ENCODE measurements at regions not wholly inside any gene's neighbourhood (a gene's known extent, or its start where the extent isn't known, plus 50 kb on each side); places are given as distances from the start of the nearest gene placed in this dataset.
"Not testable (repeated sequence)": the region's sequence is repeated elsewhere in the genome, so short reads cannot be mapped to it uniquely, and the experiment has no call there.

DNA sequence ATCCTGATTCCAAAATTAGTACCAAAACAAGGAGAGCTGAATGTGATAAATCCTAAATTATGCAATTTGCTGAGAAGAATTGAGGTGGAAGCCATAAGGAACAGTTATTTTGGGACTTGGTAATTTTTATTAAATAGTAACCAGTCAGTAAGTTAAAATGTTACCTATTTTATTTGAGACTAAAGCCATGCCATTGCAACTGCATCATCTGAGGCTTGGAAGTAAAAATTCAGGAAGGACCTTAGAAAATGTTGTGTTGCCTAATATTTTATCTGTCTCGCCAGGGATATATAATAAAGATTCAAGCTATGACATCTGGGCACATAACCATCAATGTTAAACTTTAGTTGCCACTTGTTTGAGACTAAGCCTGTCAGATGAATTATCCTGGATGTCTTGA is 341.3 kb upstream of the MAGEB16 start:
- WGBS, 2 donors = 80 to 100% methylated on average over 1 of the region's 1 CpG
- H3K27ac ChIP-seq = no peak overlapping the region
- DNase-seq = no peak
- intact Hi-C loops (cut with DNase I) = no loop called here
- H3K4me1 ChIP-seq = no peaks in the 10 kb centered on the region
- H3K9me3 ChIP-seq = no peaks in the 10 kb centered on the region
- no peaks in the 10 kb centered on the region for H3K36me3 ChIP-seq
- no peaks in the 10 kb centered on the region for H3K27me3 ChIP-seq
- H3K4me3 ChIP-seq = no peak overlapping the region
- TF ChIP-seq POLR2A (IDR thresholded peaks at IDR 0.05) = no peak
- TF ChIP-seq, protein P1, sequence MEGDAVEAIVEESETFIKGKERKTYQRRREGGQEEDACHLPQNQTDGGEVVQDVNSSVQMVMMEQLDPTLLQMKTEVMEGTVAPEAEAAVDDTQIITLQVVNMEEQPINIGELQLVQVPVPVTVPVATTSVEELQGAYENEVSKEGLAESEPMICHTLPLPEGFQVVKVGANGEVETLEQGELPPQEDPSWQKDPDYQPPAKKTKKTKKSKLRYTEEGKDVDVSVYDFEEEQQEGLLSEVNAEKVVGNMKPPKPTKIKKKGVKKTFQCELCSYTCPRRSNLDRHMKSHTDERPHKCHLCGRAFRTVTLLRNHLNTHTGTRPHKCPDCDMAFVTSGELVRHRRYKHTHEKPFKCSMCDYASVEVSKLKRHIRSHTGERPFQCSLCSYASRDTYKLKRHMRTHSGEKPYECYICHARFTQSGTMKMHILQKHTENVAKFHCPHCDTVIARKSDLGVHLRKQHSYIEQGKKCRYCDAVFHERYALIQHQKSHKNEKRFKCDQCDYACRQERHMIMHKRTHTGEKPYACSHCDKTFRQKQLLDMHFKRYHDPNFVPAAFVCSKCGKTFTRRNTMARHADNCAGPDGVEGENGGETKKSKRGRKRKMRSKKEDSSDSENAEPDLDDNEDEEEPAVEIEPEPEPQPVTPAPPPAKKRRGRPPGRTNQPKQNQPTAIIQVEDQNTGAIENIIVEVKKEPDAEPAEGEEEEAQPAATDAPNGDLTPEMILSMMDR (IDR thresholded peaks at IDR 0.05) = no peak

DNA sequence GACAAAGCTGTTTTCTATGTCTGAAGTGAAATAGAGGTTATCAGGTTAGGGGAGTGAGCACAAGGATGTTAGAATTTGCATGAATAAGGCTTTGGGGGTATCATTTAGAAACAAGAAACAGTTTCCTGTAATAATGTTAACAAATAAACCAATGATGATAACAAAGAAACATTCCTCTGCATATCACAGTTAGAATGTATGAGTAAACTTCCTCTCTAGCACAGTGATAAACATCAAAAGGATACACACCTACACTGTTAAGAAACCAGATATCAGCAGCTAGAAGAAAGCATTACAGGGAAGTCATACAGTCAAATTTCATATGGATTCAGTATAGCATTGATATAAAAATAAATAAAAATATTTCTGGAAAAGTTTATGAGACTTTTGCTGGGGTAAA is 340.0 kb upstream of the MAGEB16 start:
- TF ChIP-seq, protein P1 (IDR thresholded peaks at IDR 0.05) = no peak
- TF ChIP-seq POLR2A (IDR thresholded peaks at IDR 0.05) = no peak
- Histone ChIP-seq H3K27ac (no peak overlapping the region), H3K9me3 (no peaks in the 10 kb centered on the region), H3K36me3 (no peaks in the 10 kb centered on the region), H3K4me1 (no peaks in the 10 kb centered on the region), H3K4me3 (no peak overlapping the region), H3K27me3 (no peaks in the 10 kb centered on the region)
- no peak for DNase-seq
- intact Hi-C loops (cut with DNase I) = no loop called here

- intact Hi-C loops (cut with DNase I) = no loop called here
- H3K4me1 ChIP-seq = no peaks in the 10 kb centered on the region
- TF ChIP-seq, protein P1 (IDR thresholded peaks at IDR 0.05) = no peak
- TF ChIP-seq POLR2A (IDR thresholded peaks at IDR 0.05) = no peak
- no peaks in the 10 kb centered on the region for H3K9me3 ChIP-seq
- H3K4me3 ChIP-seq = no peak overlapping the region
- H3K36me3 ChIP-seq = no peaks in the 10 kb centered on the region
- 70 to 88% methylated on average over 1 of the region's 1 CpG for WGBS, 2 donors
- no peaks in the 10 kb centered on the region for H3K27me3 ChIP-seq
- H3K27ac ChIP-seq = no peak overlapping the region
- DNase-seq = no peak
Measured at GRCh38 chrX:35461164-35461563, 337.0 kb upstream of the MAGEB16 start.

DNA sequence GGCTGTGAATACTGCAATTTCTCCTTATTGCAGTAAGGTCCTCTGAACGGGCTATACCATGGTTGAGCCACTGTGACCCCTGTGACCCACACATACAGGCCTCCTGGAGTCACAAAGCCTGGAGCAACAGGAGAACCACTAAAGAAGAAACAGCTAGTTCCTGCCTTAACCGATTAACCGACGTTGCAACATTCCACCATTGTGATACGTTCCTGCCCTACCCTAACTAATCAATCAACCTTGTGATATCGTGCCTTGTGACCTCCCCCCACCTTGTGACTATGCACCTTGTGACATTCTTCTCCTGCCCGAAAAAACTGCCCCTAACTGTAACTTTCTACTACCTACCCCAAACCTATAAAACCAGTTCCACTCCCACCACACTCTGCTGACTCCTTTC is 301.5 kb upstream of the MAGEB16 start:
- H3K27ac ChIP-seq; H3K4me1 ChIP-seq; H3K36me3 ChIP-seq; DNase-seq; H3K4me3 ChIP-seq; intact Hi-C loops (cut with DNase I); H3K9me3 ChIP-seq; H3K27me3 ChIP-seq: not testable (repeated sequence)
- 69 to 74% methylated on average over 7 of the region's 7 CpGs for WGBS, 2 donors

DNA sequence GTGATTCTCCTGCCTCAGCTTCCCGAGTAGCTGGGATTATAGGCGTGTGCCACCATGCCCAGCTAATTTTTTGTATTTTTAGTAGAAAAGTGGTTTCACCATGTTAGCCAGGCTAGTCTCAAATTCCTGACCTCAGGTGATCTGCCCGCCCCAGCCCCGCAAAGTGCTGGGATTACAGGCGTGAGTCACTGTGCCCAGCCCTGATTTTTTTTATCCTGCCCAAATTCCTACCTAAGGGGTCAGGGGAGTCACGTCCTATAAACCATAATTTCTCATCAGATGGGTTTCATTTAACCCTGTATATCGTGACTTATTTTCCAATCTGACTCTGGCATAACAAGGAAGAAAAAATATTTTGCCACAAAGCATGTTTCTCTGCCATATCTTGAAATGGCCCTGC is 300.7 kb upstream of the MAGEB16 start:
- H3K9me3 ChIP-seq; H3K27ac ChIP-seq; intact Hi-C loops (cut with DNase I); H3K27me3 ChIP-seq; H3K4me1 ChIP-seq; H3K4me3 ChIP-seq; H3K36me3 ChIP-seq; DNase-seq: not testable (repeated sequence)
- WGBS, 2 donors = 47 to 50% methylated on average over 6 to 7 of the region's 7 CpGs

DNA sequence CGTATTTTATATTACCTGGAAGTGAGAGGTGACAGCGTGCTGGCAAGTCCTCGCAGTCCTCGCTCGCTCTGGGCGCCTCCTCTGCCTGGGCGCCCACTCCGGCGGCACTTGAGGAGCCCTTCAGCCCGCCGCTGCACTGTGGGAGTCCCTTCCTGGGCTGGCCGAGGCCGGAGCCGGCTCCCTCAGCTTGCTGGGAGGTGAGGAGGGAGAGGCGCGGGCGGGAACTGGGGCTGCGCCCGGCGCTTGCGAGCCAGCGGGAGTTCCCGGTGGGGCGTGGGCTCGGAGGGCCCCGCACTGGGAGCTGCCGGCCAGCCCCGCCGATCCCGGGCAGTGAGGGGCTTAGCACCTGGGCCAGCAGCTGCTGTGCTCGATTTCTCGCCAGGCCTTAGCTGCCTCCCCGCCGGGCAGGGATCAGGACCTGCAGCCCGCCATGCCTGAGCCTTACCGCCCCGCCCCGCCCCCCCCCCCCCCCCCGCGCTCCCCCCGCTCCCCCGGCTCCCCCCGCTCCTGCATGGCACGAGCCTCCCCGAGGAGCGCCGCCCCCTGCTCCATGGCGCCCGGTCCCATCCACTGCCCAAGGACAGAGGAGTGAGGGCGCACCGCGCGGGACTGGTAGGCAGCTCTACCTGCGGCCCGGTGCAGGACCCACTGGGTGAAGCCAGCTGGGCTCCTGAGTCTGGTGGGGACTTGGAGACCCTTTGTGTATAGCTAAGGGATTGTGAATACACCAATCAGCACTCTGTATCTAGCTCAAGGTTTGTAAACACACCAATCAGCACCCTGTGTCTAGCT is 298.9 kb upstream of the MAGEB16 start:
- DNase-seq = no peak
- Histone ChIP-seq H3K4me3 (no peak overlapping the region), H3K9me3 (no peaks in the 10 kb centered on the region), H3K4me1 (no peaks in the 10 kb centered on the region), H3K36me3 (no peaks in the 10 kb centered on the region), H3K27me3 (no peaks in the 10 kb centered on the region), H3K27ac (no peak overlapping the region)
- 87 to 97% methylated on average over 10 to 12 of the region's 55 CpGs for WGBS, 2 donors
- intact Hi-C loops (cut with DNase I) = no loop called here
- TF ChIP-seq POLR2A (IDR thresholded peaks at IDR 0.05) = no peak
- TF ChIP-seq, protein P1 (IDR thresholded peaks at IDR 0.05) = no peak
